ENCODE measurements at regions not wholly inside any gene's neighbourhood (a gene's known extent, or its start where the extent isn't known, plus 50 kb on each side); places are given as distances from the start of the nearest gene placed in this dataset.

DNA sequence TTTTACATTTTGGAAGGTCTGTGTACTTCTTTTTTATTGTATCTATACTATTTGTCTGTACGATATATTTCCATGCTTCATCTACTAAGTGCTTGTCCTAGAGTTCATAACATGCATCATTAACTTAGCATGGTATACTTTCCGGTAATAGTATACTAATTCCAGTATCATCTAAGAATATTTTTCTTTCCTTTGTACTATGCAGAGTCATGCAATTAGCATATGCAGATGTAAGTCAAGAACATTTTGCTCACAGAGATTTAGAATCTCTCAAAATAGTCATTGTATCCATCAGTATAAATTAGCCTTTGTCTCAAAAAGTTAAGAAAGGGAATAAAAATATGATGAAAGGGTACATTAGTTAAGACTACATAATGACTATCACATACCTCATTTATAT, 770.4 kb upstream of the GRAMD2B start:
- TF ChIP-seq, protein P1, sequence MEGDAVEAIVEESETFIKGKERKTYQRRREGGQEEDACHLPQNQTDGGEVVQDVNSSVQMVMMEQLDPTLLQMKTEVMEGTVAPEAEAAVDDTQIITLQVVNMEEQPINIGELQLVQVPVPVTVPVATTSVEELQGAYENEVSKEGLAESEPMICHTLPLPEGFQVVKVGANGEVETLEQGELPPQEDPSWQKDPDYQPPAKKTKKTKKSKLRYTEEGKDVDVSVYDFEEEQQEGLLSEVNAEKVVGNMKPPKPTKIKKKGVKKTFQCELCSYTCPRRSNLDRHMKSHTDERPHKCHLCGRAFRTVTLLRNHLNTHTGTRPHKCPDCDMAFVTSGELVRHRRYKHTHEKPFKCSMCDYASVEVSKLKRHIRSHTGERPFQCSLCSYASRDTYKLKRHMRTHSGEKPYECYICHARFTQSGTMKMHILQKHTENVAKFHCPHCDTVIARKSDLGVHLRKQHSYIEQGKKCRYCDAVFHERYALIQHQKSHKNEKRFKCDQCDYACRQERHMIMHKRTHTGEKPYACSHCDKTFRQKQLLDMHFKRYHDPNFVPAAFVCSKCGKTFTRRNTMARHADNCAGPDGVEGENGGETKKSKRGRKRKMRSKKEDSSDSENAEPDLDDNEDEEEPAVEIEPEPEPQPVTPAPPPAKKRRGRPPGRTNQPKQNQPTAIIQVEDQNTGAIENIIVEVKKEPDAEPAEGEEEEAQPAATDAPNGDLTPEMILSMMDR (conservative IDR thresholded peaks at IDR 0.05; ENCODE audit: low read depth, low read length) = no peak
- no peak for TF ChIP-seq EZH2 (IDR thresholded peaks at IDR 0.05; ENCODE audit: low read length, unreplicated experiment)
